Stimulated activated CD8-positive, alpha-beta memory T cell treated with anti-CD3 and anti-CD28 coated beads, Interleukin-15, amount 100 ng/mL, for 24 hours (primary cell): ENCODE measurements at regions not wholly inside any gene's neighbourhood (a gene's known extent, or its start where the extent isn't known, plus 50 kb on each side); places are given as distances from the start of the nearest gene placed in this dataset.

Experiments
- DNase-seq: peaks from one replicate; pipeline ENCODE4 v3.0.0-alpha.2; 2020; ENCODE audit warnings: low read depth

GRCh38 chr5:175285261-175285660, 158.7 kb downstream of the DRD1 start:
- DNase-seq = no peak

DNA sequence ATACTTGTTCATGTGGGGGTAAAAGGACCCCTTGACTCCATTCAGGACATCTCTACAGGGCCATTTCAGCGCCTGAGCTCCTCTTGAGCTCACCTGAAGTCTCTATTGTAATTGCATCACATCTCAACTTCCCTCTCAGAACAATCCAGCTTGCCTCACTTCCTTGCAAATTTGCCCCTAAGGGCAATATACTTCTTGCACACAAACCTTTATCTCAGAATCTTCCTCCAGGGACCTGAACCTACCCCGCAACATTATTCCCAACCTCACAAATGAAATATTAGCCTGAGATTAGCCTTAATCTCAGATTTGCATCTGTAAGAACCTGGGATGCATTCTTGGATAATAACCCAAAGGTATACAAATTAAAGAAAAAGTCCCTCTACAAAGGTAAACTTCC, 159.2 kb downstream of the DRD1 start:
- DNase-seq = no peak

GRCh38 chr5:175282611-175283225, 161.3 kb downstream of the DRD1 start:
- DNase-seq = no peak

GRCh38 chr5:175281714-175282113, 162.3 kb downstream of the DRD1 start:
- DNase-seq = no peak

GRCh38 chr5:175281257-175281656, 162.7 kb downstream of the DRD1 start:
- no peak for DNase-seq

- no peak for DNase-seq
Measured at GRCh38 chr5:175279506-175279905, 164.5 kb downstream of the DRD1 start.

- DNase-seq = no peak
Measured at GRCh38 chr5:175275748-175276147, 168.2 kb downstream of the DRD1 start.

- DNase-seq = no peak
Measured at GRCh38 chr5:175275097-175275496, 168.9 kb downstream of the DRD1 start.

GRCh38 chr5:175274171-175274570, 169.8 kb downstream of the DRD1 start:
- no peak for DNase-seq

DNA sequence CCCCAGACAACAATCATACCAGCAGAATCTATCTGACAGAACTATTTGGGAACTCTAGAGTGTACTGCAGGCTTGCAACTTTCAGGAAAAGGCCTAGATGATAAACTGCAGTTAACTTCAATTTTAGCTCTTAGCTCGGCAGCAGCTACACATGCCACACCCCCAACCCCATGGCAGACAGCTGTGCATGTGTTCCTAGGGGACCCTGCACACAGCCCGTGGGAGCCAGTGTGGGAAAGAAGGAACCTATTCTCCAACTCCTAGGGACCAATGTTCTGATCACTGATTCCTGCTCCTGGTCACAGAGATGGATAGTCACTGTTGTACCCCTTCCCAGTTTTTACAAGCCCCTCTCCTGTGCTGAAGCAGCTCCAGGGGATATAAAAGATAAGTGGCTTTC, 179.6 kb downstream of the DRD1 start:
- no peak for DNase-seq

DNA sequence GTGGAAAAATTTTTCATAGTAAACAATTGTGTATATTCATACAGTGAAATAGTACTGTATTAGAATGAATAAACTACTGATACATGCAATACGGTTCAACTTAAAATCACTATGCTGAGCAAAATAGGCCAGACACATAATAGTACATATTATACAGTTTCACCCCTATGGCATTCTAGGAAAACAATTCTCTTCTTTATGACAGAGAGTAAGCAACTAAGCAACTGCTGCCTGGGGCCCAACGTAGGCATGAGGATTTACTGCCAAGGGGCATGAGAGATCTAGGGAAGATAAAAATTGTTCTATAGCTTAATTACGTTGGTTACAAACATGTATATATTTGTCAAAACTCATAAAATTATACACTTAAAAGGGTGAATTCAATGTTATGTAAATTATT, 180.2 kb downstream of the DRD1 start:
- DNase-seq = no peak

GRCh38 chr5:175261526-175261925, 182.5 kb downstream of the DRD1 start:
- no peak for DNase-seq

DNA sequence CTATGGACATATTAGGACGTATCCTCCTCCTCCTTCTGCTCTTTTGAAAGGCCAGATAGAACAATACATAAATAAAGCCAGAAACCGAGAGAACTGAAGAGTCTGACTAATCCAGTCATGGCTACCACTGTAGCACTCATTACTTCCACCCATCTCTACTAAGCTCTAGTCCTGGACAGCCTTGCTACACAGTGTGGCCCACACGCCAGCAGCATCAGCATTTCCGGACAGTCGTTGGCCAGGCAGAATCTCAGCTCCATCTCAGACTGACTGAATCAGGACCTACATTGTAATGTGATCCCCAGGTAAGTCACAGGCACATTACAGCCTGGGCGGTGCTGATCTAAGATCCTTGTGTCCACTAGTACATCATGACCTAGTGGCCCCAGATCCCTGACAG, 182.9 kb downstream of the DRD1 start:
- DNase-seq = no peak

GRCh38 chr5:175257847-175258194, 186.2 kb downstream of the DRD1 start:
- DNase-seq = no peak

GRCh38 chr5:175257128-175257846, 186.7 kb downstream of the DRD1 start:
- no peak for DNase-seq

DNA sequence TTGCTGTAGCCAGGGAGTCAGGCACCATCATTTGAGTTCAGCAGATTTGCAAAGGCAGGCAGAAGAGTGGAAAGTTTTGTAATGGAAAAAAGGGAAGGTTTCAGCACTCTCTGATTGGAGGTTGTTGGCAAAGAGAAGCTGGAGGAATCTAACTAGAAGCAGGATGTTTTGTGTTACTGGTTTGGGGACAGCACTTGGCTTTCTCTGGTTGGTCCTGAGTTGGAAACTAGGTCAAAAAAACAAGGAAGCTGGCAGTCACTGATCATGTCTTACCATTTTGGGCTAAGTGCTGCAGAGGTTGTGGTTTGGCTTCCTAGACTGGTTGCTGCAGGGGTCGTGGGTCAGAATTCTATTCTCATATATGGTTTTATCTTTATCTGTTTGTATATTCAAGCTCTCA, 189.8 kb downstream of the DRD1 start:
- DNase-seq = no peak

DNA sequence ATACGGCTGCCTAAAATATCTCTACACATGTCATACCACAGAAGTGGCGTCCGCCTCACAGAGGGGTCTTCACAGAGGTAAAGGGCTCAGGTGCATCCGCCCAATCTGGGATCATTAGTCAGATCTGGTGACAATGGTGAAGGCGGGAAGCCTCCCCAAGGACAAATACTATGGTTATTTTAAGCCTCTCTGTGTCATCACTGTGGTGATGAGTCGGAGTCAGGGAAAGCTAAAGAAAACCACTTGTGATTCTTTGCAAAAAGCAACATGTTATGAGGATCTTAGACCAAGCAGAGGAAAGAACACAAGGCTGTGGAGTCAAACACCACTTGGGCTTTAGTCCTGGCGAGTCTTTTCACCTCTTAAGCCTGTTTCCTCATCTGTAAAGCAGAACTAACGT, 190.4 kb downstream of the DRD1 start:
- DNase-seq = no peak

- no peak for DNase-seq
Measured at GRCh38 chr5:175252234-175252805, 191.7 kb downstream of the DRD1 start.

DNA sequence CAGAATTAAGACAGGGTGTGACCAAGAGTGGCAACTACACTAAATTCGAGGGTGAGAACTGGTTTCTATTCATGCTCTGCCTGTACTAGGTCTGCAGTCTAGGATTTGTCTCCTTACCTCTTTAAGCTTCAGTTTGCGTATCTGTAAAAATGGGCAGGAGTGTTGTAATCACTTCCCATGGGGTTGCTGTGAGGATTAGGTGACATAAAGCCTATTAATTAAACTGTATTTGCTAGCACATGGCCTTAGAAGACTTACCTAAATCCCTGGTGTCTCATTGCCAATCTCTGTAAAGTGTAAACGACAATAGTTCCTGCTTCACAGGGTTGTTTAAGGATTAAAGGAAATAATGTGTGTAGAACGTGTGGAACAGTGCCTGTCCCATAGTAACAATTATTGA, 193.6 kb downstream of the DRD1 start:
- DNase-seq = no peak

- no peak for DNase-seq
Measured at GRCh38 chr5:175248416-175248905, 195.5 kb downstream of the DRD1 start.

- no peak for DNase-seq
Measured at GRCh38 chr5:175246889-175247520, 197.0 kb downstream of the DRD1 start.

- DNase-seq = no peak
Measured at GRCh38 chr5:175246242-175246888, 197.6 kb downstream of the DRD1 start.

DNA sequence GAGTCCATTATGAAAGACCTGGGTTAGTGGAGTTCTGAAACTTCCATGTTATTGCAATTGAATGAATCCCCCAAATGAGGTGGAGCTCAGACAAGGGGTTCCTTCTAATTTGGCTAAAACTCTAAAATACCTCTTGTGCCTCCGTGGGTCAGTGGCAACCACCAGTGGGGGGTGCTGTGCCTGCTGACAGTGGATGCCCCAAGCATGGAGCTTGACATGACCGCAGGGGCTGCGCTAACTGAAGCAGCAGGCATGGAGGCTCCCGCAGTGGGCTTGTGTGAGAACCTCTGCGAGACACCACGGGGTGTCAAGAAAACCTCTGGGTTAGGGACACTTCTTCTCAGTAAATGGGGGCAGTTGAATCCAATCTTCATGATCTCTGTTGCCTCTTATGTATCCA, 200.5 kb downstream of the DRD1 start:
- no peak for DNase-seq
